Mucosa of descending colon (tissue), 3 donors: ENCODE measurements at regions not wholly inside any gene's neighbourhood (a gene's known extent, or its start where the extent isn't known, plus 50 kb on each side); places are given as distances from the start of the nearest gene placed in this dataset.
A peak's percentile ranks its signal among the peaks of the same experiment; 100 is the strongest.
"Not testable (repeated sequence)": the region's sequence is repeated elsewhere in the genome, so short reads cannot be mapped to it uniquely, and the experiment has no call there.

Source experiments
- ATAC-seq: fragments of 200-7000 bp; cut with Tn5 transposase; one replicate; pipeline ENCODE4 v1.9.1; 2020; ENCODE audit warnings: mild to moderate bottlenecking, moderate library complexity
- DNase-seq, 3 donors: peaks; one replicate each; pipeline ENCODE4 v3.0.0-alpha.2; 2020
- H3K36me3 ChIP-seq: fragments of 200-600 bp; one replicate; pipeline ENCODE4 v1.8.0; 2021; ENCODE audit warnings: low read depth, mild to moderate bottlenecking
- H3K4me1 ChIP-seq: fragments of 200-600 bp; one replicate; pipeline ENCODE4 v1.8.0; 2021; ENCODE audit warnings: low read depth, mild to moderate bottlenecking
- H3K4me3 ChIP-seq: fragments of 200-600 bp; one replicate; pipeline ENCODE4 v1.8.0; 2021; ENCODE audit warnings: mild to moderate bottlenecking
- H3K9me3 ChIP-seq: fragments of 200-600 bp; one replicate; pipeline ENCODE4 v1.8.0; 2021; ENCODE audit warnings: mild to moderate bottlenecking
- intact Hi-C, 2 donors: fragments of 100-400 bp; cut with DNase I in 1 of 2; cut with micrococcal nuclease in 1 of 2; formaldehyde crosslinking; loops; one replicate each; pipeline versions ENCODE4 v1.11.0 to v1.11.1; 2022; cut with DNase I, micrococcal nuclease
- TF ChIP-seq, protein P1 (sequence below): fragments of 200-600 bp; IDR thresholded peaks from one replicate; pipeline ENCODE4 v1.8.0; 2022; ENCODE audit warnings: antibody characterized with exemption, mild to moderate bottlenecking
- donor health status: DM: no; HTN: no; CAD: no; lungs with moderate emphysema.
- donor health status: DM: no; HTN: no; CAD: no.
- donor health status: DM: no; HTN: yes; CAD: no.

DNA sequence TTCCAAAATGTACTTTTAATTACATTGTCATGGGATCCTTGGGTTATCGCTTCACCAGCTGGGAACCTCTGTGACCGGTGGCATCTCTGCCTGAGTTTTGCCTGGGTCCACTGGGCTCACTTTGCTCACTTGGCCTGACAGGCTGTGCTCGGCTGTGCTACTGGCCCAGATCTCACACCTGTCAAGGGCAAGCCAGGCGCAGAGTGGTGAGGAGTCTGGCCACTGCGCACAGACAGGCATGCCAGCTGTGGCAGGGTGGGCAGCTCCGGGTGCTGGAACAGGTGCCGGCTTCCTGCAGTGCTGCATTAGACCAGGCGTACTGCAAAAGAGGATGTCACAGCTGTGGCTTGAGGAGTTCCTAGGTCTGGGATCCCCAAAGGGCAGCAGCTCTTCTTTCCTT, 489.8 kb downstream of the TENT5A start:
- ATAC-seq (no peak), DNase-seq (peak in 1 of 3 donors; percentile 31)
- intact Hi-C loops: no loop called here
- Histone ChIP-seq H3K4me3 (no peak overlapping the region), H3K36me3 (no peaks in the 10 kb centered on the region), H3K4me1 (no peaks in the 10 kb centered on the region), H3K9me3 (no peaks in the 10 kb centered on the region)
- TF ChIP-seq, protein P1, sequence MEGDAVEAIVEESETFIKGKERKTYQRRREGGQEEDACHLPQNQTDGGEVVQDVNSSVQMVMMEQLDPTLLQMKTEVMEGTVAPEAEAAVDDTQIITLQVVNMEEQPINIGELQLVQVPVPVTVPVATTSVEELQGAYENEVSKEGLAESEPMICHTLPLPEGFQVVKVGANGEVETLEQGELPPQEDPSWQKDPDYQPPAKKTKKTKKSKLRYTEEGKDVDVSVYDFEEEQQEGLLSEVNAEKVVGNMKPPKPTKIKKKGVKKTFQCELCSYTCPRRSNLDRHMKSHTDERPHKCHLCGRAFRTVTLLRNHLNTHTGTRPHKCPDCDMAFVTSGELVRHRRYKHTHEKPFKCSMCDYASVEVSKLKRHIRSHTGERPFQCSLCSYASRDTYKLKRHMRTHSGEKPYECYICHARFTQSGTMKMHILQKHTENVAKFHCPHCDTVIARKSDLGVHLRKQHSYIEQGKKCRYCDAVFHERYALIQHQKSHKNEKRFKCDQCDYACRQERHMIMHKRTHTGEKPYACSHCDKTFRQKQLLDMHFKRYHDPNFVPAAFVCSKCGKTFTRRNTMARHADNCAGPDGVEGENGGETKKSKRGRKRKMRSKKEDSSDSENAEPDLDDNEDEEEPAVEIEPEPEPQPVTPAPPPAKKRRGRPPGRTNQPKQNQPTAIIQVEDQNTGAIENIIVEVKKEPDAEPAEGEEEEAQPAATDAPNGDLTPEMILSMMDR: no peak

DNA sequence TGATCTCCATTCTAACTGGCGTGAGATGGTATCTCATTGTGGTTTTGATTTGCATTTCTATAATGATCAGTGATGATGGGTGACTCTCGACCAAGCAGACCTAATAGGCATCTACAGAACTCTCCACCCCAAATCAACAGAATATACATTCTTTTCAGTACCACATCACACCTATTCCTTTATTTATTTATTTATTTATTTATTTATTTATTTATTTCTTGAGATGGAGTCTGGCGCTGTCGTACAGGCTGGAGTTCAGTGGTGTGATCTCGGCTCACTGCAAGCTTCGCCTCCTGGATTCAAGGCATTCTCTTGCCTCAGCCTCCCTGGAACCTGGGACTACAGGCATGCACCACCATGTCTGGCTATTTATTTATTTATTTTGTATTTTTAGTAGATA, 496.3 kb downstream of the TENT5A start:
- H3K36me3 ChIP-seq, intact Hi-C loops: not testable (repeated sequence)

DNA sequence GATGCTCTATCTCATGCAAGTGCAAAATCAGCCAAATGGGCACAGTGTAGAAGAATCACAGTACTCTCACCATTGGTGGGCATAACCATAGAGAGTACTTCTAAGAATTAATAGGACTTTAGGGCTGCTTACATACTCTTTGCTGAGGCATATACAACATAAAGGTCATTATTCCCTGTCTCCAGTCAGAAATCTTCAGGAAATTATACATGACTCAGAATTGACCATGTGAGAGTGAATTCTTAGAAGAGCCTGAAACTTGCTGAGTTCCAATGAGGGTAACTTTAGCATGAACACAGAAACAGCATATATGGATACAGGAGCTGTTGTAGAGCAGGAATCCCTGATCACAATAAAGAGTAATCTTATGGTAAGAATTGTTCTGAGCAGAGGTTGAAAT, 498.7 kb downstream of the TENT5A start:
- Histone ChIP-seq H3K9me3 (peaks cover 2% of the 10 kb centered on the region), H3K4me3 (no peak overlapping the region), H3K36me3 (no peaks in the 10 kb centered on the region), H3K4me1 (no peaks in the 10 kb centered on the region)
- TF ChIP-seq, protein P1: no peak
- DNase-seq: no peak
- intact Hi-C loops: no loop called here
- no peak for ATAC-seq

More for the DNA sequence above, 496.3 kb downstream of the TENT5A start:
- not testable (repeated sequence) for H3K9me3 ChIP-seq, ATAC-seq, H3K4me1 ChIP-seq, DNase-seq, H3K4me3 ChIP-seq

DNA sequence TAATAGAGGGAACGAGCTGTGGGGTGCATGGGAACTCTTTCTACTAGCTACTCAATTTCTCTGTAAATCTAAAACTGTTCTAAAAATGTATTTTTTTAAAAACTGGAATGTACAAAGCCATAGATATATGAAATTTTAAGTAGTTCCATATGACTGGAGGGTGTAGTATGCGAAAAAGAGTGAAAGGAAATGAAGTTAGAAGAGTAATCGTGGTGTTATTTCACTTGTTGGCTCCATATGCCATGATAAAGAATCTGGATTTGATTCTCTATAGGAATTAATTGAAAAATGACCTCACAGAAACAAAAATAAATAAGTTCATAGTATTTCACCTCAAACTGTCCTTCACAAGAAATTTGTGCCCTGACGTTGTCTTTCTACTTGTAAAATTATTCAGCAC, 500.2 kb downstream of the TENT5A start:
- Histone ChIP-seq H3K4me3 (no peak overlapping the region), H3K4me1 (no peaks in the 10 kb centered on the region), H3K36me3 (no peaks in the 10 kb centered on the region), H3K9me3 (peaks cover 1% of the 10 kb centered on the region)
- TF ChIP-seq, protein P1: no peak
- intact Hi-C loops: no loop called here
- DNase-seq: no peak
- no peak for ATAC-seq

DNA sequence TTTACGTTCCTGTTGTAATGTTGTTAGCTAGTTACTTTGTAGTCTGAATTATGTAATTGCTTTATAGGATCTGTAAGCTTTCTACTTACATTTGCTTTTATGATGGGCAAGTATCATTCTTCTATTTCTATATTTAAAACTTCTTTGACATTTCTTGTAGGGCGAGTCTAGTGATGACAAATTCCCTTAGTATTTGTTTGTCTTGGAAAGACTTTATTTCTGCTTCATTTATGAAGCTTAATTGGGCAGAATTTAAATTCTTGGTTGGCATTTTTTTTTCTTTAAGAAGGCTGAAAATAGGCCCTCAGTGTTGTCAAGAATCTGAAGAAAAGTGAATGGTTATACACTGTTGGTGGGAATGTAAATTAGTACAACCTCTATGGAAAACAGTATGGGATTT, 506.3 kb downstream of the TENT5A start:
- Histone ChIP-seq H3K9me3 (no peaks in the 10 kb centered on the region), H3K4me1 (no peaks in the 10 kb centered on the region), H3K36me3 (no peaks in the 10 kb centered on the region), H3K4me3 (no peak overlapping the region)
- intact Hi-C loops: no loop called here
- TF ChIP-seq, protein P1: no peak
- ATAC-seq (no peak), DNase-seq (no peak)

DNA sequence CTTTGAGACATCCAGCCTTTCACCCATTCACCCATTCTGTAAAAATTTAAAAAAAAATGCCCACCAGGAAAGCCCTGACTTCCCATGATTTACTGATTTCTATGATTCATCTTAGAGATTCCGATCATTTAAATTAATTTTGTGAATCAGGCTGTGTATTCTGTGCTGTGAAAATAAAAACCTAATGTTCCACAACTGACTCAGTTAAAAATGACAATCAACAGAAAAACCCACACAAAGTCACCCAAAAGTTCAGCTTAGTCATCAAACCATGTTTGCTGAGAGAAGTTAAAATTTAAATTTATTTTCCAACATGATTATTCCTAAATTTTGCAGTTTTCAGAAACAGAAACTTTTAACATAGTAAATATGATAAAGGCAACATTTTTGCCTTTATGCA, 509.9 kb downstream of the TENT5A start:
- TF ChIP-seq, protein P1: no peak
- no peak overlapping the region for H3K4me3 ChIP-seq
- intact Hi-C loops: loop anchor here in 1 of 2 donors (5.0 kb wide), 1 partner anchor 510 kb away; the partner anchor contains the start of gene TENT5A
- ATAC-seq (no peak), DNase-seq (no peak)
- H3K36me3 ChIP-seq: no peaks in the 10 kb centered on the region
- H3K9me3 ChIP-seq: no peaks in the 10 kb centered on the region
- H3K4me1 ChIP-seq: no peaks in the 10 kb centered on the region
